GM23248 (cell line): ENCODE measurements at regions not wholly inside any gene's neighbourhood (a gene's known extent, or its start where the extent isn't known, plus 50 kb on each side); places are given as distances from the start of the nearest gene placed in this dataset.

Experiments used
- DNase-seq: peaks from one replicate; pipeline ENCODE4 v3.0.0-alpha.2; 2015
- H2AFZ ChIP-seq: fragments of 200-600 bp; sonication (generic); 2 replicates; pipeline ENCODE4 v1.6.1; 2016; ENCODE audit warnings: antibody characterized with exemption
- H3F3A ChIP-seq: fragments of 200-600 bp; sonication (generic); 2 replicates; pipeline ENCODE4 v1.6.1; 2016; ENCODE audit warnings: mild to moderate bottlenecking, antibody characterized with exemption, mixed run types; ENCODE audit not compliant: insufficient read depth
- H3K27ac ChIP-seq: fragments of 200-600 bp; sonication (generic); 2 replicates; pipeline ENCODE4 v1.5.1; 2016; ENCODE audit warnings: mild to moderate bottlenecking
- H3K27me3 ChIP-seq: fragments of 200-600 bp; sonication (generic); replicated peaks from 2 replicates; pipeline ENCODE4 v1.6.1; 2016; ENCODE audit warnings: mild to moderate bottlenecking; ENCODE audit not compliant: insufficient read depth
- H3K36me3 ChIP-seq: fragments of 200-600 bp; sonication (generic); 2 replicates; pipeline ENCODE4 v1.6.1; 2016; ENCODE audit warnings: low read depth, mild to moderate bottlenecking
- H3K4me1 ChIP-seq: fragments of 200-600 bp; sonication (generic); 2 replicates; pipeline ENCODE4 v1.6.1; 2016; ENCODE audit warnings: mild to moderate bottlenecking; ENCODE audit not compliant: insufficient read depth
- H3K4me2 ChIP-seq: fragments of 200-600 bp; sonication (generic); one replicate; pipeline ENCODE4 v1.6.1; 2016; ENCODE audit warnings: mild to moderate bottlenecking; ENCODE audit not compliant: unreplicated experiment
- H3K4me3 ChIP-seq: fragments of 200-600 bp; sonication (generic); 2 replicates; pipeline ENCODE4 v1.5.1; 2016; ENCODE audit warnings: mild to moderate bottlenecking
- H3K79me2 ChIP-seq: fragments of 200-600 bp; sonication (generic); 2 replicates; pipeline ENCODE4 v1.6.1; 2016; ENCODE audit warnings: mild to moderate bottlenecking; ENCODE audit not compliant: insufficient read depth
- H3K9ac ChIP-seq: fragments of 200-600 bp; sonication (generic); 2 replicates; pipeline ENCODE4 v1.6.1; 2016; ENCODE audit warnings: mild to moderate bottlenecking
- H3K9me2 ChIP-seq: fragments of 200-600 bp; sonication (generic); 2 replicates; pipeline ENCODE4 v1.6.1; 2016; ENCODE audit warnings: mixed run types, mild to moderate bottlenecking, moderate library complexity; ENCODE audit not compliant: insufficient read depth
- H3K9me3 ChIP-seq: fragments of 200-600 bp; sonication (generic); one replicate; pipeline ENCODE4 v1.6.1; 2017; ENCODE audit warnings: low read depth
- H4K20me1 ChIP-seq: fragments of 200-600 bp; sonication (generic); 2 replicates; pipeline ENCODE4 v1.6.0; 2016; ENCODE audit not compliant: insufficient read depth
- EZH2 ChIP-seq: fragments of 200-600 bp; sonication (generic); IDR thresholded peaks from 2 replicates; pipeline ENCODE4 v1.6.1; 2018; ENCODE audit warnings: antibody characterized with exemption, mild to moderate bottlenecking; ENCODE audit not compliant: insufficient read depth, poor library complexity, severe bottlenecking
- EZH2phosphoT487 ChIP-seq: fragments of 200-600 bp; sonication (generic); IDR thresholded peaks from 2 replicates; pipeline ENCODE4 v1.6.1; 2018; ENCODE audit warnings: antibody characterized with exemption, moderate library complexity, mild to moderate bottlenecking, low read depth; ENCODE audit not compliant: insufficient read depth
- WGBS, 2 experiments: methylation state at CpG; one replicate each; pipeline ENCODE4 v1.1.6; 2015 to 2017; ENCODE audit warnings: low lambda C conversion rate in 2 of 2, low coverage in 1 of 2; ENCODE audit errors: missing lambda C conversion rate in 2 of 2; 5-methylcytosine and 5-hydroxymethylcytosine counted together
- in situ Hi-C: fragments of 300-500 bp; cut with MboI; formaldehyde crosslinking; loops from 2 replicates; pipeline ENCODE4 v1.15.0; 2020

GRCh38 chr1:203401199-203401877, 50.4 kb upstream of the FMOD start:
- Histone ChIP-seq H3K4me2 (no peak overlapping the region), H3K9me2 (no peaks in the 10 kb centered on the region), H3K79me2 (no peaks in the 10 kb centered on the region), H3K9me3 (no peaks in the 10 kb centered on the region), H3K27ac (no peak overlapping the region), H3K36me3 (no peaks in the 10 kb centered on the region), H3F3A (peaks cover 17% of the 10 kb centered on the region), H3K9ac (no peak overlapping the region), H4K20me1 (no peaks in the 10 kb centered on the region), H2AFZ (no peak overlapping the region), H3K4me3 (no peak overlapping the region), H3K4me1 (peaks cover 14% of the 10 kb centered on the region), H3K27me3 (no peaks in the 10 kb centered on the region)
- in situ Hi-C loops: no loop called here
- no peak for TF ChIP-seq EZH2phosphoT487
- no peak for TF ChIP-seq EZH2
- 92 to 93% methylated on average over 10 of the region's 10 CpGs for WGBS, 2 experiments
- DNase-seq: no peak

DNA sequence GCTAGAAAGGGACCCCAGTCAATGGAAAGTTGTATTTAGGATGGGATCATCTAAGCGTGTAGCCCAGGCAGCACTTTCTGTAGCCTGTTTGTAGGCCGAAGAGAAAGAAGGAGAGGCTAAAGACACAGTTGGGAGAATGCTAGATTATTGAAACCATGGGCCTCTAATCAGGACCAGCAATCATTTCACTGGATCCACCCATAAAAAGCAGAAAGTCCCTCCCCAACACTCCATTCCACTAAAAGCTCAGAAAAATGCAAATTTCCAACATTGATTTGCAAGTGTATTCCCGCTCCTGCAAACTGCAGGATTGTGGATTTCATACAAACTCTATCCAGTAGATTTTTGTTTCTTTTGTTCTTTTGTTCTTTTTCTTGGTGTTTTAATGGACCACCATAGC, 51.2 kb upstream of the FMOD start:
- Histone ChIP-seq H3K9me2 (no peaks in the 10 kb centered on the region), H3K4me1 (peaks cover 21% of the 10 kb centered on the region), H3K36me3 (no peaks in the 10 kb centered on the region), H4K20me1 (no peaks in the 10 kb centered on the region), H3K4me3 (no peak overlapping the region), H3K27me3 (no peaks in the 10 kb centered on the region), H3K9ac (peak overlapping the region; percentile 42; the same call in 1 of the 2 replicates), H2AFZ (peak overlapping the region; percentile 67), H3K4me2 (no peak overlapping the region), H3F3A (peaks cover 17% of the 10 kb centered on the region), H3K79me2 (no peaks in the 10 kb centered on the region), H3K27ac (peak overlapping the region; percentile 77), H3K9me3 (no peaks in the 10 kb centered on the region)
- in situ Hi-C loops: no loop called here
- no peak for TF ChIP-seq EZH2
- TF ChIP-seq EZH2phosphoT487: no peak
- 42 to 51% methylated on average over 3 of the region's 3 CpGs for WGBS, 2 experiments
- no peak for DNase-seq

DNA sequence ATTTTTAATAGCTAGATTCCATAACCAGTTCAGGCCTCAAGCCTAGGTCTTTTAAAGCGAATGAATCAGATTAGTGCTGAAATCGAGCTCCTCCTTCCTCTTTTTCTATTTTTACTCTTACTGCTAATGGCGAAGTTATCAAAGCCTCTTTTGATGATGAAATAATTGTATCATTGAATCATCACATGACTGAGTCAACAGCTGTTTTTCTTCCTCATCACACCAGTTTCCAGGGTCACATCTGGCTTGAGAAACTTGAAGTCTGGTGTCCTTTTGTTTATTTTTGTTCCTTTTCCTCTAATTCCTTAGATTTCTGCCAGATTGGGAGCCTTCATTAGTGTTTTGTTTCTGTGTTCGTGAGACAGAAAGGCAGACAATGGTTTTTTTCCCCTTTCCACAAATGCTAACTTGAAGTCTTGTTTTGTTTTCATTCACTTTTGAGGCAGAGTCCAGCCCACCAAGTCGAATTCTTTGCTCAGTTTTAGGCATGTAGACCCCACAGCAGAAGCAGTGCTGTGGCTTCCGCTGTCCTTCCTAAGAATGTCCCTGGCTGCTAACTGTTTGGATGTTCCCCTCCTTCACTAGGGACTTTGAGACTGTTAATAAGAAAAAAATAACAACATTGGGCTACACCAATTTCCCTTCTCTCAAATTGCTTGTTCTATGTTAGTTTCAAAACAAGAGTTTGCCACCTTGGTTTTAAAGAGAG, 51.9 kb upstream of the FMOD start:
- Histone ChIP-seq H3K27ac (peak overlapping the region; percentile 77), H3F3A (peaks cover 17% of the 10 kb centered on the region), H3K9ac (peak overlapping the region; percentile 42; the same call in 1 of the 2 replicates), H4K20me1 (no peaks in the 10 kb centered on the region), H3K4me2 (peak overlapping the region; percentile 21), H3K4me3 (no peak overlapping the region), H3K9me2 (no peaks in the 10 kb centered on the region), H2AFZ (peak overlapping the region; percentile 67), H3K9me3 (no peaks in the 10 kb centered on the region), H3K4me1 (peaks cover 23% of the 10 kb centered on the region), H3K27me3 (no peaks in the 10 kb centered on the region), H3K79me2 (no peaks in the 10 kb centered on the region), H3K36me3 (no peaks in the 10 kb centered on the region)
- 4 to 6% methylated on average over 6 of the region's 6 CpGs for WGBS, 2 experiments
- DNase-seq: peak; percentile 92
- in situ Hi-C loops: no loop called here
- TF ChIP-seq EZH2phosphoT487: no peak
- no peak for TF ChIP-seq EZH2

DNA sequence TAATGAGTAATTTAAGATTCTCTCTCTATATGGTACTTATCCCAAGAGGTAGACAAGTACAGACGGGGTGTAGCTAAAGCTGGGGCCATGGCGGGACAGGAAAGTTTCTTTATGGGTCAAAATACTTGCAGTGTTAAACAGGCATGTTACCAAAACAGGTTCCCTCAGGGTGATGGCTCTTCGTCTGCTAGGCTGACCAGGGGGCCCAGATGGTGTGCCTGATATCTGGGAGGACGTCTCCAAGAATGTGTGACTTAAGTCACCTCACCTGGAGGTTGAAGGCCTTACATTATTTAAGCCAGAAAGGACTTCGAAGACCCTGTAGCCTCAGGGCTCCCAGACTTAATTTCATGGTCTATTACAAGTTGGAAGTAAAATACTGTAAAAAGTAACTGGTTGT, 52.7 kb upstream of the FMOD start:
- H3K27me3 ChIP-seq: no peaks in the 10 kb centered on the region
- TF ChIP-seq EZH2 (no peak), EZH2phosphoT487 (no peak)
- no peaks in the 10 kb centered on the region for H4K20me1 ChIP-seq
- peaks cover 30% of the 10 kb centered on the region for H3K4me1 ChIP-seq
- no peak overlapping the region for H2AFZ ChIP-seq
- no peaks in the 10 kb centered on the region for H3K9me3 ChIP-seq
- H3K4me3 ChIP-seq: no peak overlapping the region
- no peak overlapping the region for H3K9ac ChIP-seq
- no peaks in the 10 kb centered on the region for H3K9me2 ChIP-seq
- 74 to 78% methylated on average over 5 of the region's 5 CpGs for WGBS, 2 experiments
- no peak overlapping the region for H3K27ac ChIP-seq
- peaks cover 17% of the 10 kb centered on the region for H3F3A ChIP-seq
- no peaks in the 10 kb centered on the region for H3K79me2 ChIP-seq
- in situ Hi-C loops: no loop called here
- no peak overlapping the region for H3K4me2 ChIP-seq
- DNase-seq: no peak
- no peaks in the 10 kb centered on the region for H3K36me3 ChIP-seq
